ENCODE measurements at regions not wholly inside any gene's neighbourhood (a gene's known extent, or its start where the extent isn't known, plus 50 kb on each side); places are given as distances from the start of the nearest gene placed in this dataset.

GRCh38 chr10:78540355-78541076 is 506.9 kb downstream of the RPS24 start:
- no peak for FAIRE-seq
- no peak for TF ChIP-seq POLR2A (IDR thresholded peaks at IDR 0.05; ENCODE audit: low read depth, low read length)
- DNase-seq (ENCODE audit: insufficient read length, low spot score) = no peak

DNA sequence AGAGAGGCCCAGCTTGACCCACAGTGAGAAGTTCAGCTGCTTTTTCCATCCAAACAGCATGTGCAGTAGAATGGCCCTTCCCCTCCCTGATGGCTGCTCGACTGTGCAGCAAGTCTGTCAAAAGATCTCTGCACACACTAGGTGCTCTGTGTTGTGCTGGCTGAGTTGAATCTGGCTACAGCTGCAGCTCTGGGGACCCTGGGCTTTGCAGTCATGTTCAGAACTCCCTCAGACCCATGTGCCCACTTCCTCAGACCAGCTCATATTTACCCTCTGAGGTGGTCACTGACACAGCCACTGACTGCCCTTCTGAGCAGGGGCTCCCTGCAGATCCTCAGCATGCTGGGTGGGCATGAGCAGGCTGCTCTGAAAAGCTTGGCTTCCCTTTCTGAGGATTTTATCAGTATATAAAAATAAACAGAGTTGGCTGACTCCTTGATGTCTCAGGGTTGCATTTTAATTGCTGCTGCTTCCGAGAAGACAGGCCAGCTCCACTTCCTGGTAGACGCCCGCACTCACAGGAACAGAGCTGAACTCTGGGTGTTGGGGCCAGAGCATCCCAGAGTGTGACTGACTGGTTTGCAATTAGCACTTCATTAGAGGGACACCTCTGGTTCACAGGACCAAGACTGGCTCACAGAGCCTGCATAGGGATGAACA is 507.9 kb downstream of the RPS24 start:
- FAIRE-seq (no peak), DNase-seq (ENCODE audit: insufficient read length, low spot score) (no peak)
- TF ChIP-seq POLR2A (IDR thresholded peaks at IDR 0.05; ENCODE audit: low read depth, low read length) = no peak

DNA sequence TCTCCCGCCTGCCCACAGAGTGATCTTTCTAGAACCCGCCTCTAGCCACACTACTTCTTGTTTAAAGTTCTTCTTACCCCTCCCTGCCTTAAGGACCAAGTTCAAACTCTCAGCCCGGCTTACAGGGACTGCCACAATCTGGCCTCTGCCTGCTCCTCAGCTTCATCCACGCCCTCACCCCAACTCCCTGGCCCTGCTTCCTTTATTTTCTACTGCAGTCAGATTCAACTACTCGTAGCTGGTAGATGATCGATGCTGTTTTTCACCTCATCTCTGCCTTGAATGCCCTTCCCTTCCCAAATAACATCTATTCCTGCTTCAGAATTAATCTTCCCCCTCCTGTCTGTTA is 508.5 kb downstream of the RPS24 start:
- DNase-seq (ENCODE audit: insufficient read length, low spot score) (no peak), FAIRE-seq (no peak)
- no peak for TF ChIP-seq POLR2A (IDR thresholded peaks at IDR 0.05; ENCODE audit: low read depth, low read length)

DNA sequence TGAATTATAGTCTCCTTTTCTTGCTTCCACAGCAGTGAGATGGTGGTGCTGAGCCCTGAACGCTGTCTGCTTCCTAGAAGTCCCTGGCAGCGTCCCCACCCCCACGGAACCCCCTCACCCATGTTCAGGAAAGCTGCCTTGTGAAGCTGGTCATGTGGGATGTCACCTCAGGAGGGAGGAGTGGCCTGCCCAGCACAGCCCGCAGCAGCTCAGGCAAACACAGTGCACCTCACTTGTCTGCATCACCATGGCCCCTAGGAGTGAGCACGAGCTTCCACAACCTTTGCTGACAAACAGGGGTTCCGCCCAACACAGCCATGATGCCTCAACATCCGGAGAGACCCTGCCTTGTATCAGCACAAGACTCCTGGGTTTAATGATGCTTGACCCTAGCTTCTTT is 508.9 kb downstream of the RPS24 start:
- FAIRE-seq = no peak
- no peak for TF ChIP-seq POLR2A (IDR thresholded peaks at IDR 0.05; ENCODE audit: low read depth, low read length)
- DNase-seq (ENCODE audit: insufficient read length, low spot score) = no peak

- DNase-seq (ENCODE audit: insufficient read length, low spot score) (no peak), FAIRE-seq (no peak)
- no peak for TF ChIP-seq POLR2A (IDR thresholded peaks at IDR 0.05; ENCODE audit: low read depth, low read length)
Observed at GRCh38 chr10:78543031-78543748, 509.5 kb downstream of the RPS24 start.

DNA sequence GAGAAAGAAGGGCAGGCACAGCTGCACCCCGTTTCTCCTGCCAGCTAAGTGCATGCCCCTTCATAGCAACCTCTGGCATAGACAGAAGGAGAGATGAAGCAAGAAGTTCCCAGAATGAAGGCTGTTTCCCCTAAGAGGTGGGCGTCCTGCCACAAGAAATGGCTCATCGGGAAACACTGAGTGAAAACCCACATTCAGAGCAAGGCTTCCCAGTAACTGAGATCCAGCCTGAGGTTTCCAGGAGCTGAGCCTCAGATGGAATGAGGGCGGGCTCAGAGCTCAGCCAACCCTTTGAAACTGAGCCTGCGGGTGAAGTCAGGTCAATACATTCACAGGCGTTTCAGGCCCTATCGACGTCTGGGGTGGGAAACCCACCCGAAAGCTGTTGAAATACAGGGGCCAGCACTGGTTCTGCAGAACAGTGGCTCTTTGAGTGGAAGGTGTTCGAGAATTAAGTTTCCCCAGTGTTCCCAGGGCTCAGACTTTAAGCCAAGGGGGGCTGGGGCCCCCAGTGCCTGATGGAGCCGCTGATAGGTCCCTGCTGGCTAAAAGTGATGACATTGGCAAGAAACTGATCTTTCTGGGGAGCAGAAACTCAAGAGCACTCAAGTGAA is 510.2 kb downstream of the RPS24 start:
- TF ChIP-seq POLR2A (IDR thresholded peaks at IDR 0.05; ENCODE audit: low read depth, low read length) = no peak
- no peak for DNase-seq (ENCODE audit: insufficient read length, low spot score)
- no peak for FAIRE-seq

DNA sequence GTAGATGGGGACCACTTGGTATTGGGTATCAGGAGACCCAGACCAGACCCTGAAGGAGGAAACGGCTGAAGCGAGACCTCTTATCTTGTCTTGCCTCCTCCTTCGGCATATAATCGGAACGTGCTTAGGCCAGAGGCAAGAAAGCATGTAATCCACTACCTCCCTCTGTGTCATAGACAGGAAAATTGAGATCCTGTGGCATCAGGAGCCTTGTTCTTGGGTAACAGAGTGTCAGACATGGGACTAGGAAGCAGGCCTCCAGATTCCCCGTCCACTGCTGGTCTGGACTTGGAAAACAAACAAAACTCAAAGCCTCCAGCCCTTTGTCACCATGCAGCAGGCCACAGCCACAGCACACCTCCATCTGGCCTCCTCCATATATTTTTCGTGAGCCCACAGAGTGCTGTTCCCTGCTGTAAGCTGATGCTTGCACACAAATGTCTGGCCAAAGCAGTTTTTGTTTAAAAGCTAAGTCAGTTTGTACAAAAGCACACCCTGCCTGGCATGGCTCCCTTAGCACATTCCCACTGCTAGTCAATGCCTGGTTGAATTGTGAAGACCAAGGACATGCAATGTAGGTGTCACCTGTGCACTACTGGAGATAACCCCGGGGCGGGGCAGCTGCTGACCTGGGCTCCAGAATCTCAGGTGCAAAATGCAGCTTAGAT is 510.9 kb downstream of the RPS24 start:
- DNase-seq (ENCODE audit: insufficient read length, low spot score) (no peak), FAIRE-seq (no peak)
- TF ChIP-seq POLR2A (IDR thresholded peaks at IDR 0.05; ENCODE audit: low read depth, low read length) = no peak

DNA sequence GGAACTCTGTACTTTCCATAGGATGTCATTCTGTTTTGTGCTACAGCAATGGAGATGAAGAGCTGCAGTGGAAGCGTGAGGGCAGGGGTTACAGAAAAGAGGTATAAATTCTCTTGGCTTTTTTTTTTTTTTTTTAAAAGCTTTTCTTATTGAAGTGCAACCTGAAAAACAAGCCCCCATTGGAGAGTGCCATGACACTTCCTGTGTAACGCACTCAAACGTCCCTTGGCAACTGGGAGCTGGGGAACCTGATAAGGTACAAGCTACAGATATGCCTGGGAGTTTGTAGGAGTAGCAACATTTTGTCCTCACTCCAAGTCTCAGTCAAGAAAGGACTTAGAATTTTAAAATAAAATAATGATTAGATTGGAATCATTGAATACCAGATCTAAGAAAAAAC is 512.1 kb downstream of the RPS24 start:
- no peak for FAIRE-seq
- no peak for DNase-seq (ENCODE audit: insufficient read length, low spot score)
- TF ChIP-seq POLR2A (IDR thresholded peaks at IDR 0.05; ENCODE audit: low read depth, low read length) = no peak

- no peak for TF ChIP-seq POLR2A (IDR thresholded peaks at IDR 0.05; ENCODE audit: low read depth, low read length)
- FAIRE-seq (no peak), DNase-seq (ENCODE audit: insufficient read length, low spot score) (no peak)
Observed at GRCh38 chr10:78547397-78547796, 513.7 kb downstream of the RPS24 start.

GRCh38 chr10:78547905-78548304 is 514.2 kb downstream of the RPS24 start:
- no peak for TF ChIP-seq POLR2A (IDR thresholded peaks at IDR 0.05; ENCODE audit: low read depth, low read length)
- DNase-seq (ENCODE audit: insufficient read length, low spot score) = no peak
- FAIRE-seq = no peak

- TF ChIP-seq POLR2A (IDR thresholded peaks at IDR 0.05; ENCODE audit: low read depth, low read length) = no peak
- DNase-seq (ENCODE audit: insufficient read length, low spot score) = no peak
- FAIRE-seq = no peak
Observed at GRCh38 chr10:78548369-78548768, 514.7 kb downstream of the RPS24 start.

DNA sequence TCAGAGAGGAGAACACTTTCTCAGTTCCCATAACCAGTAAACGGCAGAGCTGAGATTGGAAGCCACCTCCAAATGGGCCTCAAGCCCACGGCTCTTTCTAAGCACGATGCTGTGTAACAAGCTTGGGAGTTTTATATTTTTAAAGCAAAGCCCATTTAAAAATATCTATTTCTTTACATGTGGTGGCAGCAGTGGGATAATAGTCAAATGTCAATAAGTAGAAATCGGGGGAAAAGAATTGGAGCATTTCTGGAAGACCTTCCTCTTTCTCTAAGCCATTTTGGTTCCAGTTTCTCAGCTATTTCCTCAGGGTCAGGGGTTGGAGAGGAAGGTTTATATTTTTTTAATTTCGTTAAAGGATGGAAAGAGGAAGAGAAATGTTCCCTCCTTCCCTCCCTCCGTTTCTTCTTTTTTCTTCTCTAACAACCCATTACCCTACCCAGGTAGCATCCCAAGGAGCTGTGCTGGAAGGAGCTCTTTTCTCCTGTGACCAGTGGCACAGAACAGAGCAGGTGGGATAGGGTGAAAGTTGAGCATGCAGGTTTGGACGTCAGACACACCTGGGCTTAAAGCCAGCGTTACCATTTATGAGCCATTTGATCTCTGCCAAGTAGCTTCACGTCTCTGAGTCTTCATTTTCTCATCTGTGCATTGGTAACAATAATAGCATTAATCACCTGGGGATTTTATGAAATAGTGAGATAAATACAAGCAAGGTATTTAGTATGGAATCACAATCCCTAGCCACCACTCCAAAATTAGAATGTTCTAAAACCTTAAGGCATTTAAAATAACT is 515.7 kb downstream of the RPS24 start:
- DNase-seq (ENCODE audit: insufficient read length, low spot score) (no peak), FAIRE-seq (no peak)
- no peak for TF ChIP-seq POLR2A (IDR thresholded peaks at IDR 0.05; ENCODE audit: low read depth, low read length)

DNA sequence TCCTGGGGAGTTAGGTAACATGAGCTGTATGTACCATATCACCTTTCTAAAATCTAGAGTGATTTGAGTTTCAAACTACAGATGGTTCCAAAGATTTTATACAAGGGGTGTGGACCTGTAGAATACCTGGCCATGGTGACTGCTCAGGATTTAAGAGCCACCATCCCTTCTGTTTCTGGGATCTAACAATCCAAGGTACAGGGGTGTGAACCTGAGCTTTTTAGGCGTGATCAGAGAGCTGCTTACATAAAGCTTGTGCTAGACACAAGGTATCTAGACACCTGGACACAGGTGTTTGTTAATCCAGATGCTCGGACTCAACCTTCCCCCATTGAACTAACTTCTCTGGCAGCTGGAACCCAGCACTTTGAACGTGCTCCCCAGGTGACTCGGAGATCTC is 516.4 kb downstream of the RPS24 start:
- FAIRE-seq = no peak
- no peak for TF ChIP-seq POLR2A (IDR thresholded peaks at IDR 0.05; ENCODE audit: low read depth, low read length)
- no peak for DNase-seq (ENCODE audit: insufficient read length, low spot score)

Data from H54 (cell line).